ACC112 (cell line): ENCODE measurements at regions not wholly inside any gene's neighbourhood (a gene's known extent, or its start where the extent isn't known, plus 50 kb on each side); places are given as distances from the start of the nearest gene placed in this dataset.

Experiments
- H2AFZ ChIP-seq: fragments of 200-600 bp; sonication (generic); one replicate; pipeline ENCODE4 v1.6.0; 2017; ENCODE audit warnings: antibody characterized with exemption, low read length; ENCODE audit not compliant: unreplicated experiment
- H3K27ac ChIP-seq: fragments of 200-600 bp; sonication (generic); 2 replicates; pipeline ENCODE4 v1.5.1; 2014; ENCODE audit warnings: low read depth, mild to moderate bottlenecking, antibody characterized with exemption, low read length, moderate library complexity
- H3K27me3 ChIP-seq: fragments of 200-600 bp; sonication (generic); 2 replicates; pipeline ENCODE4 v1.6.1; 2014; ENCODE audit warnings: mild to moderate bottlenecking, antibody characterized with exemption, low read length, moderate library complexity, mixed read lengths; ENCODE audit not compliant: insufficient read depth
- H3K36me3 ChIP-seq: fragments of 200-600 bp; sonication (generic); 2 replicates; pipeline ENCODE4 v1.6.1; 2016; ENCODE audit warnings: mild to moderate bottlenecking, antibody characterized with exemption, low read length, moderate library complexity, mixed read lengths; ENCODE audit not compliant: insufficient read depth
- H3K4me1 ChIP-seq: fragments of 200-600 bp; sonication (generic); one replicate; pipeline ENCODE4 v1.6.1; 2016; ENCODE audit warnings: low read length, mixed read lengths; ENCODE audit not compliant: insufficient read depth, unreplicated experiment, control insufficient read depth
- H3K4me3 ChIP-seq: fragments of 200-600 bp; sonication (generic); 2 replicates; pipeline ENCODE4 v1.5.1; 2014; ENCODE audit warnings: mild to moderate bottlenecking, low read depth, low read length
- H3K79me2 ChIP-seq: fragments of 200-600 bp; sonication (generic); one replicate; pipeline ENCODE4 v1.6.0; 2016; ENCODE audit warnings: low read length; ENCODE audit not compliant: control insufficient read depth, unreplicated experiment, insufficient read depth

DNA sequence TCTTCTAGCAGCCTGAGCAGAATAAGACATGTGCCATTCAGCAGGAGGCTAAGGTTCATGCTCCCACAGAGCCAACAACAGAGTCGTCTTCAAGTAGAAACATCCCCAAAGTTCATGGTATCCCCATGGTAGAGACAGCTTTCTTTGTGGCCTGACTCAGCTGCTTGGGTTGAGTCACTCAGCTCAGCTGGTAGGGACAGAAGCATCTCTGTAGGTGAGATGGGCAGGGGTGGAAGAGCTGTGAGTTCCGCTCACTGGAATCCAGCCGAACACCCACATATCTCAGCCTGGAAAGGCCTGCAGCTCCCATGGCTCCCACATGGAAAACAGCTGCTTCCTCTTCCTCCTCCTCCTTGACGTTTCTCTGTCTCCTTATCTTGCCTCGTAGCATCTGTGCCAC is 792.7 kb downstream of the RNF144A start:
- no peaks in the 10 kb centered on the region for H3K79me2 ChIP-seq
- H3K4me3 ChIP-seq = no peak overlapping the region
- no peak overlapping the region for H2AFZ ChIP-seq
- H3K4me1 ChIP-seq = peaks cover 22% of the 10 kb centered on the region
- H3K27me3 ChIP-seq = no peaks in the 10 kb centered on the region
- no peaks in the 10 kb centered on the region for H3K36me3 ChIP-seq
- H3K27ac ChIP-seq = no peak overlapping the region

DNA sequence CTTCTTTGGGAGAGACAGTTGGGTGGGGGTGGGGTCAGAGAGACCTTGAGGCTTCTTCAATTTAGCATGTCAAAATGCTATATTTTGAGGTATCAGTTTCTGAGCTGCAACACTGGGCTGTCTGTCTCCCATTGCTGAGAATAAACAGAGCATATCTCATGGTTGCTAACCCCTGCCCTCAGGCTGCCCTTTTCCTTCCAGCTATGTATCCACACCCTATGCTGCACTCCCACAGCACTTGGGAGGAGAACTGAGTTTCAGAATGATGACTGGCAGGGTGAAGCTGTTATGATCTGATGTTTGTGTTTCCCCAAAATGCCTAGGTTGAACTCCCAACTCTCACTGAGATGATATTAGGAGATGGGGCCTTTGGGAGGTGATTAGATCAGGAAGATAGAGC is 794.0 kb downstream of the RNF144A start:
- H3K4me1 ChIP-seq = peaks cover 22% of the 10 kb centered on the region
- H2AFZ ChIP-seq = no peak overlapping the region
- H3K27me3 ChIP-seq = no peaks in the 10 kb centered on the region
- H3K4me3 ChIP-seq = no peak overlapping the region
- H3K36me3 ChIP-seq = no peaks in the 10 kb centered on the region
- H3K79me2 ChIP-seq = no peaks in the 10 kb centered on the region
- H3K27ac ChIP-seq = no peak overlapping the region

DNA sequence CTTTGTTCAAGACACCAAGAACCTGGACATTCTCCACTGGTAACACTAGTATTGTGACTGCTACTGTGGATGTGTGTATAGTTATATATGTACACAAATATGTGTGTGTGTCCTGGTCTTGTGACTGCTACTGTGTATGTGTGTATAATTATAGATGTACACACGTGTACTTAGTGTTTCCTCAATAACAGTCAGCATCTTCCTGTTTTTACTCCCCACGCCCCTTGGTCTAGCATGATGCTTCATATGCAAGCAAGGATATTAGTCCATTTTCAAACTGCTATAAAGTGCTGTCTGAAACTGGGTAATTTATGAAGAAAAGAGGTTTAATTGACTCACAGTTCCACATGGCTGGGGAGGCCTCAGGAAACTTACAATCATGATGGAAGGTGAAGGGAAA is 802.7 kb downstream of the RNF144A start:
- Histone ChIP-seq H2AFZ (no peak overlapping the region), H3K79me2 (no peaks in the 10 kb centered on the region), H3K4me3 (no peak overlapping the region), H3K4me1 (no peaks in the 10 kb centered on the region), H3K27me3 (no peaks in the 10 kb centered on the region), H3K36me3 (no peaks in the 10 kb centered on the region), H3K27ac (no peak overlapping the region)

DNA sequence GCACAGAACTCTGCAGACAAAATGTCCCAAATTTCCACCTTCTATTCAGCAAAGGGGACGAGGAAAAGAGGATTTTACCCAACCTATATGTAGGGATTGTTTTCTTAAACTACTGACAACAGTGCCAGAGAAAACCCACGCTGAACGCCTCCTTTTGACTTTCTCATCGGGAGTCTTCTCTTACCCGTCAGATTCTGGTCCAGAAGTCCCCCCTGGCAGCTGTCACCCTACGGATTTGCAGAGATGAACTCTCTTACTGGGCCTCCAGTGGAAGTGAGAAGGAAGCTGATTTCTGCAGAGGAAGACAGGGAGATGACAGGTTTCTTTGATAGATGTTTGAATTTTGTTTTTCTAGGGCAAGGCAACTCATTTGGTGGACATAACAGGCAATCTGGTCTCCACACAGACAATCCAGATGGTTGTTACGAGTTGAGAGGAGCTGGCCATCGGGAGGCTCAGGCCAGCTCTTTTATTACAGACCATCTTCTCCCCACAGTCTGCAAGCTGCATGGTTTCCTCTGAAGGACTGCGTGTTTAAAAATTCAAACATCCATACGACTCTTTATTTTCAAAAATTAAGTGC is 804.3 kb downstream of the RNF144A start:
- H3K79me2 ChIP-seq = no peaks in the 10 kb centered on the region
- no peak overlapping the region for H3K27ac ChIP-seq
- H2AFZ ChIP-seq = no peak overlapping the region
- H3K4me1 ChIP-seq = no peaks in the 10 kb centered on the region
- no peak overlapping the region for H3K4me3 ChIP-seq
- no peaks in the 10 kb centered on the region for H3K36me3 ChIP-seq
- no peaks in the 10 kb centered on the region for H3K27me3 ChIP-seq

DNA sequence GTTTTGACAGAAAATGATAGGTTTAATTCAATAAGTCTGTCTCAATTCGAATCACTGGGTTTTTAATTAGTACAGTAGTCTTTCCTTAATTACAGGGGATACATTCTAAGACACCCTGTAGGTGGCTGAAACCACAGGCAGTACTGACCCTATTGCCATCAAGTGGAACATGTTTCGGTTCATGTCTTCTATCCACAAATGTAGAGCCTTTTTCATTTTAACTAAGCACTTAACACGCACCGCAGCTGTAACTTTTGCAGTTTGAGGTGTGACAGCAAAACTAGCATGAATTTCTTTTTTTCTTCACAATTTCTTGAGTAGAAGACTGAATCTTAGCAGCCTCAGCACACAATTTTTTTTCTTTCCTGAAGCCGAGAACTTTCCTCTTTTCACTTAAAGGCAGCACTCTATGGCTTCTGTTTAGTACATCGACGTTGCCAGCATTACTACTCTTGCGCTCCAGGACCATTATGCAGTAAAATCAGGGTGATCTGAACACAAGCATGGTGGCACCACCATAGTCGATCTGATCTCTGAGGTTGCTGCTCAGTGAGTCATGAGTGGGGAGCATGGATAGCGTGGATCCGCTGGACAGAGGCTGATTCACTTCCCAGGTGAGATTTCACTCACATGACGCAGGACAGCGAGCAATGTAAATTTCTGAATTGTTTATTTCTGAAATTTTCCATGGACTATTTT is 805.1 kb downstream of the RNF144A start:
- Histone ChIP-seq H3K4me3 (no peak overlapping the region), H3K79me2 (no peaks in the 10 kb centered on the region), H3K27ac (no peak overlapping the region), H2AFZ (no peak overlapping the region), H3K27me3 (no peaks in the 10 kb centered on the region), H3K4me1 (no peaks in the 10 kb centered on the region), H3K36me3 (no peaks in the 10 kb centered on the region)

DNA sequence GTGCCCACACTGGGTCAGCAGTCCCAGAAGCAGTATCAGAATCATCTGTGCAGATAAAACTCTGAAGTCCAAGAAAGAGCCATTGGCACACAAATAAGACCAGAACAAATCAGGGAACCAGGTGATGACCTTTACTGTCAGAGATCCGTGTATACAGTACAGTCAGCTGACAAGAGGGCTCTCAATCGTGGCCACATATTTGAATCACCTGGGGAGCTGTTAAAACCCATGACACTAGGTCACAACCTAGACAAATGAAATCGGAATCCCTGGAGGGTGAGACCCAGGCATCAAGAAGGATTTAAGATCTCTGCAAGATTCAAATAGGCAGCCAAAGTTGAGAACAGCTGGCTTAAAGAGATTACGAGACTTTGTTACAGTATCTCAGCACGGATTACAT is 807.1 kb downstream of the RNF144A start:
- H3K27ac ChIP-seq = no peak overlapping the region
- no peaks in the 10 kb centered on the region for H3K79me2 ChIP-seq
- H3K4me3 ChIP-seq = no peak overlapping the region
- H3K36me3 ChIP-seq = no peaks in the 10 kb centered on the region
- no peaks in the 10 kb centered on the region for H3K4me1 ChIP-seq
- no peak overlapping the region for H2AFZ ChIP-seq
- H3K27me3 ChIP-seq = no peaks in the 10 kb centered on the region

DNA sequence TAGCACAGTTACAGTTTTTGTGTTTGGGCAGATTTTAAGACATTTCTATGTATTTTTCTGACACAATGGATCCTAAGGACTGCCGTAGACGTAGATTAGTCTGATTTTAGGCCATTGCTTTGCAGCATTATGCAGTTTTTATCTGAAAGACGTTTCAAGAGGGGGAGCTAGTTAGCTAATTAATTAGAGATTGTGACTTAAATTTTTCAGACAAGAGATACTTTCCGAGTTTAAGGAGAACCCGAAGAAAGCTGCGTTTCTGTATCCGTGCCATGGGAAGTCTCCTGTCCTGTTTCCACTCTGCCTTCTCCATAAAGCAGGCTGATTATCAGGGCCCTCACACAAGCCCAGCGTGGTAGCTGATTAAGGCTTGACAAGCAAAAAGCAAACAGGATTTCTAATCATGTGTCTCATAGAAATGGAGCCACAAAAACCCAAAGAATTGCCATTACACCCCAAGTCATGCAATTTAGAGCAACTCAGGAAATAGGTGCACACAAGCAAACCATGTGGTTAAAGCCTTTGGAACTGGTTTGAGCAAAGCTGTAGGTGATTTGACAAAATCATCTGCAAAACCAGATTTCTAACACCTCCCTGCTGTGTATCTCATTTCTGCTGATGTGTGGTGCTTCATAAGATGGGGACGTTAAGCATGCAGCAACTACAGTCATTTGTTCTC is 808.1 kb downstream of the RNF144A start:
- H3K27ac ChIP-seq = no peak overlapping the region
- H3K4me3 ChIP-seq = no peak overlapping the region
- H3K4me1 ChIP-seq = no peaks in the 10 kb centered on the region
- H2AFZ ChIP-seq = no peak overlapping the region
- H3K36me3 ChIP-seq = no peaks in the 10 kb centered on the region
- H3K27me3 ChIP-seq = no peaks in the 10 kb centered on the region
- no peaks in the 10 kb centered on the region for H3K79me2 ChIP-seq

DNA sequence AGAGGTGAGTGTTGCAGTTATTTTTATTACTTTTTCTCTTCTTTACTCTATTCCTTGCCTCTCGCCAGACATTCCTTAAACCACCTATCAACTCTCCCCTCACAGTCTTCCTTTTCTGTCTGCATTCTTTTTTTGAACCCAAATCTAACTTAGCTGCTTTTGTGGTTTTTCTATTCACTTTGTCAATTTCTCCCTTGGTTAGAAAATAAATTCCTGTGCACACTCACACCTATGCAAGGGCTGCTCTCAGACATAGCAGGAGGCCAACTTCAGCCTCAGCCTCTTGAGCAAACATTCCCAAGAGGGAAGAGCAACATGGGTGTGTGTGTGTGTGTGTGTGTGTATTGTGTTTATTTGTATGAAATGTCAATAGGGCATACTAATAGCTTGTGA is 808.6 kb downstream of the RNF144A start:
- H3K4me3 ChIP-seq = no peak overlapping the region
- no peaks in the 10 kb centered on the region for H3K27me3 ChIP-seq
- no peaks in the 10 kb centered on the region for H3K79me2 ChIP-seq
- no peak overlapping the region for H2AFZ ChIP-seq
- no peaks in the 10 kb centered on the region for H3K4me1 ChIP-seq
- H3K27ac ChIP-seq = no peak overlapping the region
- no peaks in the 10 kb centered on the region for H3K36me3 ChIP-seq

DNA sequence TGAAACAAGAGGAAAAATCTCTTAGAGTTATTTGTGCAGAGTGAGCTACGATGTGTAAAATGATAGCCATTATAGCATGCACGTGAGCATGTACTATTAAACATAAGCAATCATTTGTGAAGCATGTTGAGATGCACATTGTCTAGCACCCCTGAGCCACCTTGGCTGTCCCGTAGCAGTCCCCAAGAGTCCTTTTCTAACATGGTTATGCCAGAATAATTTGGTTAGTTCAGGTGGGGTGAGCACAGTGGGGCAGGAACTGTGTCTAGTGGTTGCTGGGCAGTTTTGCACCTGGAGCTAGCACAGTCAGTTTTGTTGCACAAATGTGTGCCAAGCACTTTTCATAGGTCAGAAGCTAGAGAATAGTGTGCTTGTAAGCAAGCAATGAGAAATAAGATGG is 809.8 kb downstream of the RNF144A start:
- H3K4me3 ChIP-seq = no peak overlapping the region
- no peaks in the 10 kb centered on the region for H3K27me3 ChIP-seq
- H3K79me2 ChIP-seq = no peaks in the 10 kb centered on the region
- no peak overlapping the region for H2AFZ ChIP-seq
- no peaks in the 10 kb centered on the region for H3K4me1 ChIP-seq
- H3K36me3 ChIP-seq = no peaks in the 10 kb centered on the region
- no peak overlapping the region for H3K27ac ChIP-seq

DNA sequence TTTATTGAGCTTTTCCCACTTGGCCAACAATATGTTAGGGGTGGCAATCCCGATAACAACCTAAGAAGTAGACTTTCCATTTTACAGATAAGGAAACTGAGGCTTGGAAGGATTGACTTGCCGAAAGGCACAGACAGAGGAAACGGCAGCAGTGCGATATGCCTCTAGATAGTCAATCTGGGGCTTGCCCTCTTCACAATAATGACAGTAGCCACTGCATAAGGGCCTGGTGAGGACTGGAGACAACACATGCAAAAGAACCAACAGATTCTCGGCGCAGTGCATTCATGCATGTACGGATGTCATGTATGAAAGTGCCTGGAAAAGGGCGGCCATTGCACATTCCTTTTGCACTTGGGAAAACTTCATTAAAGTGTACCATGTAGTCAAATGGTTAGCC is 811.2 kb downstream of the RNF144A start:
- no peak overlapping the region for H2AFZ ChIP-seq
- H3K4me1 ChIP-seq = no peaks in the 10 kb centered on the region
- H3K79me2 ChIP-seq = no peaks in the 10 kb centered on the region
- no peaks in the 10 kb centered on the region for H3K27me3 ChIP-seq
- no peak overlapping the region for H3K4me3 ChIP-seq
- no peak overlapping the region for H3K27ac ChIP-seq
- no peaks in the 10 kb centered on the region for H3K36me3 ChIP-seq

DNA sequence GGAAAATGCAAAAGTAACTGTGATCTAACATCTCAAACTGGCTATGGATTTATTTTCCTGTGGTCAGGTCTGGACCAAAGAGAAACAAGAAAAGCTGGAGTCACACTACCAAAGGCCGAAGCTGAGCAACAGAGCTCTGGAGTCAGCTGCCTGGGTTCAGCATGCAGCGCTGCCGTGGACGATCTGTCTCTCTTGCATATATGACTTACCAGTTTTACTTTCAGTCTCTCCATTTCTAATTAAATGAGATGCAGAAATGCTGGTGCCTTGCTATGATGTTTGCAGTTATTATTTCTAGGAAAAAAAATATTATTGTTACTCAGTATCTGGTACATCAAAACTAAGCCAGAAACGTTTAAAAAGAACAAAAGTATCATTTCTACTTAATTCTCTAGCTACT is 813.2 kb downstream of the RNF144A start:
- no peaks in the 10 kb centered on the region for H3K27me3 ChIP-seq
- H2AFZ ChIP-seq = no peak overlapping the region
- H3K36me3 ChIP-seq = no peaks in the 10 kb centered on the region
- H3K4me3 ChIP-seq = no peak overlapping the region
- no peaks in the 10 kb centered on the region for H3K4me1 ChIP-seq
- H3K79me2 ChIP-seq = no peaks in the 10 kb centered on the region
- H3K27ac ChIP-seq = no peak overlapping the region
